ENCODE measurements at regions not wholly inside any gene's neighbourhood (a gene's known extent, or its start where the extent isn't known, plus 50 kb on each side); places are given as distances from the start of the nearest gene placed in this dataset.
"Not testable (repeated sequence)": the region's sequence is repeated elsewhere in the genome, so short reads cannot be mapped to it uniquely, and the experiment has no call there.

- TF ChIP-seq, protein P1, sequence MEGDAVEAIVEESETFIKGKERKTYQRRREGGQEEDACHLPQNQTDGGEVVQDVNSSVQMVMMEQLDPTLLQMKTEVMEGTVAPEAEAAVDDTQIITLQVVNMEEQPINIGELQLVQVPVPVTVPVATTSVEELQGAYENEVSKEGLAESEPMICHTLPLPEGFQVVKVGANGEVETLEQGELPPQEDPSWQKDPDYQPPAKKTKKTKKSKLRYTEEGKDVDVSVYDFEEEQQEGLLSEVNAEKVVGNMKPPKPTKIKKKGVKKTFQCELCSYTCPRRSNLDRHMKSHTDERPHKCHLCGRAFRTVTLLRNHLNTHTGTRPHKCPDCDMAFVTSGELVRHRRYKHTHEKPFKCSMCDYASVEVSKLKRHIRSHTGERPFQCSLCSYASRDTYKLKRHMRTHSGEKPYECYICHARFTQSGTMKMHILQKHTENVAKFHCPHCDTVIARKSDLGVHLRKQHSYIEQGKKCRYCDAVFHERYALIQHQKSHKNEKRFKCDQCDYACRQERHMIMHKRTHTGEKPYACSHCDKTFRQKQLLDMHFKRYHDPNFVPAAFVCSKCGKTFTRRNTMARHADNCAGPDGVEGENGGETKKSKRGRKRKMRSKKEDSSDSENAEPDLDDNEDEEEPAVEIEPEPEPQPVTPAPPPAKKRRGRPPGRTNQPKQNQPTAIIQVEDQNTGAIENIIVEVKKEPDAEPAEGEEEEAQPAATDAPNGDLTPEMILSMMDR (conservative IDR thresholded peaks at IDR 0.05 in 1 of 2, IDR thresholded peaks at IDR 0.05 in 1 of 2; ENCODE audit: extremely low read depth in 1 of 2, insufficient read depth in 1 of 2, low read depth in 1 of 2, low read length in 2 of 2): not testable (repeated sequence)
- TF ChIP-seq EZH2 (IDR thresholded peaks at IDR 0.05; ENCODE audit: borderline replicate concordance, low read length): not testable (repeated sequence)
Measured at GRCh38 chr12:19823326-19823725, 384.0 kb downstream of the AEBP2 start.

Data from mammary epithelial cell (primary cell).